SH-SY5Y (cell line): ENCODE measurements at regions not wholly inside any gene's neighbourhood (a gene's known extent, or its start where the extent isn't known, plus 50 kb on each side); places are given as distances from the start of the nearest gene placed in this dataset.

Source experiments
- GATA2 ChIP-seq: IDR thresholded peaks from 2 replicates; pipeline ENCODE4 v1.6.1; 2011; ENCODE audit warnings: mild to moderate bottlenecking, low read depth, low read length
- GATA3 ChIP-seq: IDR thresholded peaks from 2 replicates; pipeline ENCODE4 v1.6.1; 2011; ENCODE audit warnings: low read depth, mild to moderate bottlenecking, low read length, moderate library complexity

DNA sequence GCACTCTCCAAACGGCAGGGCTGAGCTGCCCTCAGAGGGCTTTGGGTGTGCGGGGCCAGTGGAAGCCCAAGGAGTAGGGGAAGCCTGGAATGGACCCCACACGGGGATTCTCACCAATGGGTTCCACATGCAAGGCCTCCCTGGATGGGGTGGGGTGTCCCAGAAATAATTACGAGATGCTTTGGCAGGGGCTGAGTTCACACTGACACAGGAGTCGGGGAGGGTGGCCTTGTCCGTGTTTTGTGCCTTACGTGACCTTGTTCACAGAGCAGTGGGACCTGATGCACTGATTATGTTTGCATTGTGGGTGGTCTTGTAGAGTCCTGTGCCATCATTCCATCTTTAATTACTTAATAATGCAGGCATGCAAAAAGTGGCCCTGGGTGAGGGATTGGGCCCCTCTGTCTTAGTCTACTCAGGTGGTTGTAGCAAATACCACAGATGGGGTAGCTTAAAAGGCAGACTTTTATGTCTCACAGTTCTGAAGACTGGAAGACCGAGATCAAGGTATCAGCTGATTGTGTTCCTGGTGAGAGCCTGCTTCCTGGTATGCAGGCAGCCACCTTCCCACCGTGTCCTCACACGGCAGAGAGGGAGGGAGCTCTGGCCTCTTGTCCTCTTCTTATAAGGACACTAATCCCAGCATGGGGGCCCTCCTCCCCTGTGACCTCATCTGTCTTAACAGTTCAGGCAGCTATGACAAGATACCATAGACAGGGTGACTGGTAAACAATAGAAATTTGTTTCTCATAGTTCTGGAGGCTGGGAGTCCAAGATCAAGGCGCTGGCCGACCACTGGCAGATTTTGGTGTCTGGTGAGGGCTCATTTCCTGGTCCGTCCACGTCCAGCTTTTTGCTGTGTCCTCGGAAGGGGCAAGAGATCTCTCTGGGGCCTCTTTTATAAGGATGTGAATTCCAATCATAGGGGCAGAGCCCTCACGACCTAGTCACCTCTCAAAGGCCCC lies 239.4 kb downstream of the IRF8 start:
- TF ChIP-seq GATA3, result no peak
- TF ChIP-seq GATA2, result no peak
